Smooth muscle cell (in vitro differentiated cells): ENCODE measurements at regions not wholly inside any gene's neighbourhood (a gene's known extent, or its start where the extent isn't known, plus 50 kb on each side); places are given as distances from the start of the nearest gene placed in this dataset.
"Not testable (repeated sequence)": the region's sequence is repeated elsewhere in the genome, so short reads cannot be mapped to it uniquely, and the experiment has no call there.

Experiments used
- DNase-seq: peaks from one replicate; lab custom pipeline; 2025; ENCODE audit not compliant: unreplicated experiment; lab: John Stamatoyannopoulos, UW
- H2AFZ ChIP-seq: fragments of 200-600 bp; sonication (generic); 2 replicates; pipeline ENCODE4 v1.6.0; 2016; ENCODE audit warnings: antibody characterized with exemption, low read depth, mild to moderate bottlenecking
- H3F3A ChIP-seq: fragments of 200-600 bp; sonication (generic); 2 replicates; pipeline ENCODE4 v1.6.0; 2017; ENCODE audit warnings: antibody characterized with exemption, low read depth
- H3K27ac ChIP-seq: fragments of 200-600 bp; sonication (generic); 2 replicates; pipeline ENCODE4 v1.5.1; 2016; ENCODE audit warnings: low read depth, mild to moderate bottlenecking
- H3K27me3 ChIP-seq: fragments of 200-600 bp; sonication (generic); 2 replicates; pipeline ENCODE4 v1.6.1; 2016; ENCODE audit warnings: low read depth, mild to moderate bottlenecking
- H3K36me3 ChIP-seq: fragments of 200-600 bp; sonication (generic); 2 replicates; pipeline ENCODE4 v1.5.1; 2016; ENCODE audit warnings: low read depth
- H3K4me1 ChIP-seq: fragments of 200-600 bp; sonication (generic); 2 replicates; pipeline ENCODE4 v1.5.1; 2016; ENCODE audit warnings: low read depth
- H3K4me2 ChIP-seq: fragments of 200-600 bp; sonication (generic); 2 replicates; pipeline ENCODE4 v1.6.0; 2016; ENCODE audit warnings: mild to moderate bottlenecking
- H3K4me3 ChIP-seq: fragments of 200-600 bp; sonication (generic); 2 replicates; pipeline ENCODE4 v1.5.1; 2016; ENCODE audit warnings: mild to moderate bottlenecking
- H3K79me2 ChIP-seq: fragments of 200-600 bp; sonication (generic); 2 replicates; pipeline ENCODE4 v1.6.0; 2016; ENCODE audit warnings: low read depth, mild to moderate bottlenecking
- H3K9ac ChIP-seq: fragments of 200-600 bp; sonication (generic); 2 replicates; pipeline ENCODE4 v1.6.0; 2016; ENCODE audit warnings: low read depth
- H3K9me3 ChIP-seq: fragments of 200-600 bp; sonication (generic); replicated peaks from 2 replicates; pipeline ENCODE4 v1.5.1; 2016; ENCODE audit warnings: low read depth
- H4K20me1 ChIP-seq: fragments of 200-600 bp; sonication (generic); 2 replicates; pipeline ENCODE4 v1.6.0; 2016; ENCODE audit warnings: low read depth
- CTCF ChIP-seq: fragments of 200-600 bp; sonication (generic); IDR thresholded peaks from 2 replicates; pipeline ENCODE4 v1.5.1; 2017; ENCODE audit warnings: borderline replicate concordance, mild to moderate bottlenecking, antibody characterized with exemption; ENCODE audit not compliant: insufficient read depth, poor library complexity, severe bottlenecking
- whole genome bisulfite sequencing: methylation state at CpG from one replicate; pipeline ENCODE4 v1.1.7; 2016; ENCODE audit warnings: low lambda C conversion rate; 5-methylcytosine and 5-hydroxymethylcytosine counted together

GRCh38 chr4:142897518-142897917 is 51.4 kb upstream of the INPP4B start:
- not testable (repeated sequence) for H3K4me3 ChIP-seq, H3K27ac ChIP-seq, H3K4me1 ChIP-seq, H3K9me3 ChIP-seq, H3K36me3 ChIP-seq, DNase-seq, H3K9ac ChIP-seq, H2AFZ ChIP-seq, H3K4me2 ChIP-seq, H4K20me1 ChIP-seq, H3K27me3 ChIP-seq, H3F3A ChIP-seq, H3K79me2 ChIP-seq
- WGBS: 91% methylated on average over 26 of the region's 28 CpGs

- H4K20me1 ChIP-seq: no peaks in the 10 kb centered on the region
- DNase-seq: no peak
- no peak overlapping the region for H3K9ac ChIP-seq
- no peaks in the 10 kb centered on the region for H3K36me3 ChIP-seq
- H3K79me2 ChIP-seq: no peaks in the 10 kb centered on the region
- 90% methylated on average over 1 of the region's 1 CpG for WGBS
- no peaks in the 10 kb centered on the region for H3F3A ChIP-seq
- no peaks in the 10 kb centered on the region for H3K4me1 ChIP-seq
- peaks cover 1% of the 10 kb centered on the region for H3K9me3 ChIP-seq
- H3K4me2 ChIP-seq: no peak overlapping the region
- no peaks in the 10 kb centered on the region for H3K27me3 ChIP-seq
- H3K4me3 ChIP-seq: no peak overlapping the region
- TF ChIP-seq CTCF: no peak
- no peak overlapping the region for H2AFZ ChIP-seq
- no peak overlapping the region for H3K27ac ChIP-seq
Observed at GRCh38 chr4:142900622-142901021, 54.5 kb upstream of the INPP4B start.

GRCh38 chr4:142901166-142901662 is 55.1 kb upstream of the INPP4B start:
- no peaks in the 10 kb centered on the region for H3F3A ChIP-seq
- no peak overlapping the region for H3K4me3 ChIP-seq
- DNase-seq: no peak
- H3K27me3 ChIP-seq: no peaks in the 10 kb centered on the region
- H2AFZ ChIP-seq: no peak overlapping the region
- no peak overlapping the region for H3K27ac ChIP-seq
- H3K79me2 ChIP-seq: no peaks in the 10 kb centered on the region
- H3K4me2 ChIP-seq: no peak overlapping the region
- no peaks in the 10 kb centered on the region for H4K20me1 ChIP-seq
- no peaks in the 10 kb centered on the region for H3K4me1 ChIP-seq
- H3K9ac ChIP-seq: no peak overlapping the region
- TF ChIP-seq CTCF: no peak
- H3K9me3 ChIP-seq: no peaks in the 10 kb centered on the region
- no peaks in the 10 kb centered on the region for H3K36me3 ChIP-seq
- WGBS: 66% methylated on average over 5 of the region's 5 CpGs

GRCh38 chr4:142903617-142904016 is 57.5 kb upstream of the INPP4B start:
- not testable (repeated sequence) for DNase-seq

GRCh38 chr4:142909908-142910307 is 63.8 kb upstream of the INPP4B start:
- H3K4me3 ChIP-seq: no peak overlapping the region
- no peak for TF ChIP-seq CTCF
- H3K27me3 ChIP-seq: no peaks in the 10 kb centered on the region
- H3K79me2 ChIP-seq: no peaks in the 10 kb centered on the region
- H3K9me3 ChIP-seq: no peaks in the 10 kb centered on the region
- H4K20me1 ChIP-seq: no peaks in the 10 kb centered on the region
- H3K4me1 ChIP-seq: no peaks in the 10 kb centered on the region
- no peaks in the 10 kb centered on the region for H3K36me3 ChIP-seq
- H3F3A ChIP-seq: no peaks in the 10 kb centered on the region
- no peak for DNase-seq
- H3K4me2 ChIP-seq: no peak overlapping the region
- H3K9ac ChIP-seq: no peak overlapping the region
- no peak overlapping the region for H3K27ac ChIP-seq
- H2AFZ ChIP-seq: no peak overlapping the region
- 76% methylated on average over 2 of the region's 2 CpGs for WGBS

More at GRCh38 chr4:142903617-142904016, 57.5 kb upstream of the INPP4B start:
- H3F3A ChIP-seq, H3K9ac ChIP-seq, H3K27ac ChIP-seq, H3K9me3 ChIP-seq, H3K4me2 ChIP-seq, H2AFZ ChIP-seq, H3K4me3 ChIP-seq, H3K4me1 ChIP-seq, H3K36me3 ChIP-seq, H3K27me3 ChIP-seq, H4K20me1 ChIP-seq, H3K79me2 ChIP-seq: not testable (repeated sequence)
- 88% methylated on average over 2 of the region's 2 CpGs for WGBS
